Hematopoietic multipotent progenitor cell (in vitro differentiated cells): ENCODE measurements at regions not wholly inside any gene's neighbourhood (a gene's known extent, or its start where the extent isn't known, plus 50 kb on each side); places are given as distances from the start of the nearest gene placed in this dataset.
"Not testable (repeated sequence)": the region's sequence is repeated elsewhere in the genome, so short reads cannot be mapped to it uniquely, and the experiment has no call there.

ENCODE experiments used
- DNase-seq, 3 donors: peaks; one replicate each; pipeline ENCODE4 v3.0.0-alpha.2; 2011 to 2015; ENCODE audit warnings: low read depth in 2 of 3, low spot score in 2 of 3

DNA sequence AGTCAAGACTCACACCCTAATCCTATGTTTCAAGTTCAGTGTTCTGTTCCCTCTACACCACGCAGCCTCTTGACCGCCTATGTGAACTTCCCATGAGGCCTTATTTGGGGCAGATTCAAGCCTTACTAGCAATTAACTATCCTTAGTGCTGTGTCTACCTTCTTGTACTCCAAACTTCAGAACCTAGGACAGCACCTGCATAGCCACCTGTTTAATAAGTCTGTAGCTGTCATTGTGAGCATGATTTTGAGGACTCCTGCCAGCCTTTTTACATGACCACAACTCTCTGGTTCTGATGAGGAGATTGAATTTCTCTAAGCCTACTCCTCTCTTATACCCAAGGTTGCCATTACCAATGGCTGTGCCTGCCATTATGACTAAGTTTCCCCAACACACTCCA lies 50.8 kb upstream of the PCSK1 start:
- DNase-seq: peak in 2 of 3 donors; percentile 8 to 47

DNA sequence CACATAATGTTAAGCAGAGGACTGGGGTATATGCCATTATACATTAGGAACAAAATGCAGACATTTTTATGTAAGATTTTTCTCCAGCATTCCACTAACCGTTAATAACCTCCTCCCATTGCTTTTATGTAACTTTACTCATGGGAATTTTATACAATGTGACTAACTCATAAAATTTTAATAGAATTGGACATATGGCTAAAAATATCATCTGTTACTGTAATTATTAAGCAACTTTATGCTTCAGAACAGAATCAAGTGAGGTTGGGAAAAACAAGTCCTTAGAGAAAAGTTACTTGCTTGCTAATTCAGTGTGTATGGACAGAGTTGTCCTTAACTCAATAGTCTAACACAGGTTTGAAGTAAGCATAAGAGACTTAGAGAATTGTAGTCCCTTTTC lies 54.8 kb upstream of the PCSK1 start:
- DNase-seq: no peak

DNA sequence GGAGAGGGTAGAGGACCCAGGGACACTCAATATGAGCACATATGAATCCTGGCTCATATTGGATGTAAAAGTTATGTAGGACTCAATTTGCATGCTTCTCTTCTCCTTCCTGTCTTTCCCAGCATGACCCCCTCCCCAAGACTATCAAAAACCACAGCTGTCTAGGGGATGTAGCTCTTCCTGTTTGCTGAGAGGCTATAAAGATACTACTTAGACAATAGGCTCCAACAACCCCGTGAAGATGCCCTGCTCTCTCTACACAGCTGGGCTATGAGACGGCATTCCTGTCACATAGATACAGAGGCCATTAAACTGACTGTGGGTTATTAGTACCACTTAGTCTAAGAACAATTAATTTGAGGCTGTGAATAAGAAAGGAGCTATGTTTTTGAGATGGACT lies 56.5 kb upstream of the PCSK1 start:
- no peak for DNase-seq

DNA sequence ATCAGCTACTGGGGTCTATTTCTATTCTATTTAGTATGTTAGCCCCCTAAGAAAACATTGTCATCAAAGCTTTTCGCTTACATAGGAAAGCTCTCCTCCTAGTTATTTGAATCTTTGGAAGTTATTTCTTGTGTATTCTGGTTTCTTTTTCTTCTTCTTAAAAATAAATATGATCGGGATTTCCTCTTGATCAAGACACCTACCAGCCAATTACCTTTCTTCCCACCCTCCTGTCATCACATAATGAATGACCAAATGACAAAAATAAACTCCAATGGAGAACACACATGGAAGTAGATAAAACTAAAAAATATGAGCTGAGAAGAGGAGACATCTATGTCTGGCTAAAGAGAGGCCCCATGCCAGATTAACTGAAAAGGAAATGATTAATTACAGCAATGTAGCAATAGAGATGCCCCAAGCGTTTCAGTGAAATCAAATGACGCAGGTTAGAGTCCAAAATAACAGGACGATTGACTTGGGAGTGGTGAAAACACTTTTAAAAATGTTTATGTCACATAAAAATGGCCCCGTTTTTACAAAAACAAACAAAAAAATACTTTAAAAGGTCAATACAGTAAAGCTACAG lies 59.5 kb upstream of the PCSK1 start:
- no peak for DNase-seq

DNA sequence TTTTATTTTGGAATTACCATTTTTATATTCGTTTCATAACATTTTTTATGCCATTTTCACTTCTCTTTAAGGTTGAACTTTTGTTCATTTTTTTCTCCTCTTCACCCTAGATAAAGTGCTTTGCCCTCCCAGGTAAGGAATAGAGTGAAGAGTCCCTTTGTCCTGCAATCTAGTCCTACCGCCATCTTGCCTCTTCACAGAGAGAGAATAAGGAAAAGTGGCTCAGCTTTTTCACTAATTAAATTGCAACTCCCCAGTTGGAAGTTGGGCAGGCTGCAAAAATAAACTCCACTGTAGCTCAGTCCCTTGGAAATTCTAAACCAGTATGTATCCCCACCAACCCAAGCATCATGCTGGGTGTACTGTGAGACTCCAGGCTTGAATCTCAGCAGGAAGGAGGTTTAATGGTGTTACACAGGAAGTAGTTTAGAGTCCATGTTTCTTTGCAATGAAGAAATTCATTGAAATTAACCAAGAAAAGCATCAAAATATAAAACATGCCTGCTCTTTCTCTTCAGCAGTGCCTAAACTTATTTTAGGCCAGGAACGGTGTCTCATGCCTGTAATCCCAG lies 60.3 kb upstream of the PCSK1 start:
- no peak for DNase-seq

DNA sequence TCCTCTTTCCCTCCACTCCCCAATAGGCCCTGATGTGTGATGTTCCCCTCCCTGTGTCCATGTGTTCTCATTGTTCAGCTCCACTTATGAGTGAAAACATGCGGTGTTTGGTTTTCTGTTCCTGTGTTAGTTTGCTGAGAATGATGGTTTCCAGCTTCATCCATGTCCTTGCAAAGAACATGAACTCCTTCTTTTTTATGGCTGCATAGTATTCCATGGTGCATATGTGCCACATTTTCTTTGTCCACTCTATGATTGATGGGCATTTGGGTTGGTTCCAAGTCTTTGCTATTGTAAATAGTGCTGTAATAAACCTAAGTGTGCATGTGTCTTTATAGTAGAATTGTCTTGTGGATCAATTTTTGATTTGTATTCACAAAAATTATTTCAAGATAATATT lies 62.4 kb upstream of the PCSK1 start:
- not testable (repeated sequence) for DNase-seq

DNA sequence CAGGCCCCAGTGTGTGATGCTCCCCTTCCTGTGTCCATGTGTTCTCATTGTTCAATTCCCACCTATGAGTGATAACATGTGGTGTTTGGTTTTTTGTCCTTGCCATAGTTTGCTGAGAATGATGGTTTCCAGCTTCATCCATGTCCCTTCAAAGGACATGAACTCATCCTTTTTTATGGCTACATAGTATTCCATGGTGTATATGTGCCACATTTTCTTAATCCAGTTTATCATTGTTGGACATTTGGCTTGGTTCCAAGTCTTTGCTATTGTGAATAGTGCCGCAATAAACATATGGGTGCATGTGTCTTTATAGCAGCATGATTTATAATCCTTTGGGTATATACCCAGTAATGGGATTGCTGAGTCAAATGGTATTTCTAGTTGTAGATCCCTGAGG lies 64.0 kb upstream of the PCSK1 start:
- not testable (repeated sequence) for DNase-seq

DNA sequence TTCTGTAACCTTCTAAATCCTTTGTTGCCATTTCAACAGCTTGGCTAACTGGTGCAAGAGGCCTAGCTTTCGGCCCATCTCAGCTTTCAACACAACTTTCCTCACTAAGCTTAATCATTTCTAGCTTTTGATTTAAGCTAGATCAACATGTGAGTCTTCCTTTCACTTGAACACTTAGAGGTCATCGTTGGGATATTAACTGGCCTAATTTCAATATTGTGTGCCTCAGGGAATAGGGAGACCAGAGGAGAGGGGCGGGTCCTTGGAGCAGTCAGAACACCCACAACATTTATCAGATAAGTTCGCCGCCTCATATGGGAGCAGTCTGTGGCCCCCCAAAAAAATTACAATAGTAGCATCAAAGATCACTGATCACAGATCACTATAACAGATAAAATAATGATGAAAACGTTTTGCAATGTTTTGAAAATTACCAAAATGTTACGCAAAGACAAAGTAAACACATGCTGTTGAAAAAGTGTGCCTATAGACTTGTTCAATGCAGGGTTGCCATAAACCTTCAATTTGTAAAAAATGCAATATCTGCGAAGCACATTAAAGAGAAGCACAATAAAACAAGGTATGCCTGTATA lies 66.8 kb upstream of the PCSK1 start:
- no peak for DNase-seq

DNA sequence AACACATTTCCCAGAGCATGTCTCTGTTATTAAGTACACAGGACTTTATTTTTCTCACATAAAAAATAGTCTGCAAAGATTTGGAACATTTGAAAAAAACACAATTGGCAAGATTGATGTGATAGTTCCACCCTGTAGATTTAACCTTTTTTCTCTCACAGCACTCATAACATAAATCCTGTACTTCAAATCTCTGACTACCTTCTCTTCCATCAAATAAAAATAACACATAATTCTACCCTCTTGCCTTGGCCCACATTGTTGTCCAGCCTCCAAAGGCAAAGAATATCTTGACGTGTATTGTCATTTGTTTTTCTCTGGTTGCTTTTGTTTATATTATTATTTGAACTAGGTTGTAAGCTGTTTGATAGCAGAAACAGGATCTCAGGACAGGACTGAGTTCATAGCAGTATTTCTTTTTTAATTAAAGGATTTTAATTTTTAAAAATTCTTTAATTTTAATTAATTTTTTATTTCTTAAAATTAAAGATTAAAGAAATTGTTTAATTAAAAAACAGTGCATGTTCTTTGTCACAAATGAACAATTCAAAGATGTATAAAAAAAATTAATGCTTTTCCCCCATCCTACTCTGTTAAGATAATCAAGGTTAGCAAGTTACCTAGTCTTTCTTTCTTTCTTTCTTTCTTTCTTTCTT lies 69.1 kb upstream of the PCSK1 start:
- no peak for DNase-seq

DNA sequence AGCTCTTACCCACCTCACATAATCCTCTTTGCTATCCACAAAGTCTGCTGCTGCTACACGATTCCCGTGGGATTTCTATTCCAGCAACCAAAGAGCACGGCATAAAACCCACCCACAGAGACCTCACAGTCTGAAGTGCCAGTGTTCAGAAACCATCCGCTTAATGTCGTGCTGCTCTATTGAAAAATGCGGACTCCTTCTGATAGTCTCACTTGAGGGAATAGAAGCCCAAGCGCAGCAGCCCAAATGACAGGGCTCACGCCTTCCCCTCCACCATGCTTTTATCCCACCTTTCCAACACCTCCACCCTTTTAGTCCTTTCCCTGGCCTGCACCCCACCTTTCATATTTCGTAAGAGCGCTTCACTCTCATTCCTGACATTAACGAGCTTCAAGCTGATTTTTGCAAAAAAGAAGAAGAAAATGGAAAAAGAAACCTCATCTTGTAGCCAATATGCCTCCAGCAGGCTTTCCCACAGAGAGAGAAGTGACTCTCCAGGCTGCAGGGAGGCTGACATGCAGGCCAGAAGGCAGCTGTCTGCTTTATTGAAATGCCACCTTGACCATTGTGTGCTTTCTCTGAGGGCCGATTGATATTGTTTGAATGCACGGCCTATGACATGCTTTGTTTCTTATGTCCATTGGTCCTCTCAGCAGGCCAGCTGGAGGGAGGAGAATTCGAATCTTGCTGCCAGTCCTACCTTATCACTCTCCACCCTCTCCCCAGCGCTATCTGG lies 70.6 kb upstream of the PCSK1 start:
- no peak for DNase-seq

DNA sequence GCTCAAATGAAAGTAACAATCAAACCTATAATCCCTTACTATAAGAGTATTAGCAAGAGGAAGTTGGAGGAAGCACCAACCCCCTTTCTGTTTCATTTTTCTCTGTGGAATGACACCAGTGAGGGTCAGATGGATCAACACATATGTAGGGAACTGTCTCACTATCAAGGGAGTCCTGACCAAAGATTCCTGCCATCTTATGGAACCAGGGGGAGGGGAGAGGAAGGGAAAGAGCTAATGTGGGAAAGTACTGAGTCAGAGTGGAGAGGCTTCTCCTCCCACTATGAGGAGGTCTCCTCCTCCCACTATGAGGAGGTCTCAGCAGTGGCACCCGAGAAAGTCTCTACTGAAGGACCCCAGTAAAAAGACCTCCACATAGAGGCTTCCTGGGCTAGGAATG lies 73.3 kb upstream of the PCSK1 start:
- DNase-seq: no peak

DNA sequence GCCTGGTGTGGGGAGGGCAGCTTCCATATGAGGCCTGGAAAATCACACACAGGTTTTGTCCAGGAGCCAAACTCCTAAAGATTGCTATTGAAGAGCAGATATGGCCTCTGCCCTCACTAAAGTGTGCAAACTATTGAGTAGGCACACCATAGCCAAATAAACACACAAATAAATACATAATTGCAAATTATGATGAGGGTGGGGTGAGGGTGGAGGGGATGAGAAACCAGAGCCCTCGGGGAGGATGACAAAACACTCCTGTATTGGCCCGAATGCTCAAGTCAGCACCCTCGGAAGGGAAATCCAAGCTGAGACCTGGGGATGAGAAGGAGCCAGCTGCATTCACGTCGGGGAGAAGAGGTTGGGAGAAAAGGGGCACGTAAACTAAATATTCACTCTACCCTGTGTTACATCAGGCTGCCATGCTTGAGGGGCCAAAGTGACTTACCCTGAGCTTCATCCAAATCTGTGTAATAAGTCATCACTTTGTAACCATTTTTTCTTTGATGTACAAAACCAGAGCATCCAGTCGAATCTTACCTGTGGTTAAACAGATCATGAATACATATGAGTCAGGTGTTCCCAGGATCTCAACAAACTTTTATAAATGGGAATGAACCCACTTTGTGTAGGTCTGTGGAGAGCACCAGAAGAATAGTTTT lies 73.9 kb upstream of the PCSK1 start:
- no peak for DNase-seq

DNA sequence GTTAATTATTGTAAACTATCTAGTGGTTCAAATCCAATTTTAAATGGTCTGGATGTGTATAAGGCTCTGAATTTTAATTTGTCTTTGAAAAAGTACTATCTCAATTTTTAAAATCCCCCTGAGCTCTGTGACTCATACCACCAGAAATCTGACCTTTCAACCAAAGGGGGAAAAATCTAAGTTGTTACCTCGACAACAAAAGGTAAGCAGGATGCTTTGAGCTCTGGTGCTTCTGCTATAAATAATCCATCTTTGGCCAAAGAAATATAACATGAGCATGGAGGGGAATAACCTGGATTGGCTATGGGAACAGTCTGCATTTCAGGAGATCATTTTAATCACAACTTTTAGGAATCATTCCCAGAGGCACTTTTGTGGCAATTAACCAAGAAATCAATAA lies 76.3 kb upstream of the PCSK1 start:
- no peak for DNase-seq

DNA sequence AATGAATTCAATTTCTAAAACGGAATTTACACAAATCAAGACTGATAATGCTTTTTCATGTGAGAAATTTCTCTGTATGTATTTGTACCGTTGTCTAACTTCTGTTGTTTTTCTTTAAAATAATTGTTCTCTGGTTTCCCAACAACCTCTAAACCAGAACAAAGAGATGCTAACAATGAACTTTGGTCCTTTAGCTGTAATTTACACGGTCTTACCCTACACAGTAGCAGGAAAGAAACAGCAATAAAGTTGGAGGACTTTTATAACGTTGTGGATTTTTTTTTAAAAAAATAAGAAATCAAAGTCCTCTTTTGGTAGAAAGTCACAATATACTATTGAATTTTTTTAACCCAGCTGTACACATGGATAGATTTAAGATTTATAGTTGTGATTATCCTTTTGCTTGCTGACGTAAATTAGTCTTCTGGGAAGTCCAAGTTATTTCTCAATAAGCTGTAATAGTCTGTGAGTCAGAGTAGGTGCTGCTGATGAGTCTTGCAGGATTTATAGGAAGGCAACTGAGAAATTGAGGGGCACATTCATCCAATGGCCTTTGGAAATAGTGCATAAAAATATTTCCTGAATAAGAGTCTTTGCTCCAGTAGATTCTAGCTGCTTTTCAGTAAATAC lies 76.8 kb upstream of the PCSK1 start:
- DNase-seq: no peak

DNA sequence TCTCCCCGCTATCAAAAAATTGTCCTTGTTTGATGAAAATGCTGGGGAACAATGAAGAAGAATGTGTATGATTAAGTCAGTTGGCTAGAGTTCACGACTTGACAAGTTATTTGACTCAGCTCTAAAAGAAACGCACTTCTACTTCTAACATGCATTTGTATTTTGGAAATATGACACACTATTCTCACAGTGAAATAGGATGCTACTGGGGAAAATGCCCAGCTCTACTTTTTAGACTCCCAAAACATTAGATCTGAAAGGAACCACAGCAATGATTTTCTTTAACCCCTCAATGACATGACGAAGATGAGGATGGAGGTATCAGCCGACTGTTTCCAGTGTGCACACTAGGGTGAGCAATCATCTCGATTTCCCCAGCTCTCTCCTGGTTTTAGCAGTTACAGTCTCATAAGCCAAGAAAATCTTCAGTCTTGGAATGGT lies 83.6 kb upstream of the PCSK1 start:
- DNase-seq: no peak

DNA sequence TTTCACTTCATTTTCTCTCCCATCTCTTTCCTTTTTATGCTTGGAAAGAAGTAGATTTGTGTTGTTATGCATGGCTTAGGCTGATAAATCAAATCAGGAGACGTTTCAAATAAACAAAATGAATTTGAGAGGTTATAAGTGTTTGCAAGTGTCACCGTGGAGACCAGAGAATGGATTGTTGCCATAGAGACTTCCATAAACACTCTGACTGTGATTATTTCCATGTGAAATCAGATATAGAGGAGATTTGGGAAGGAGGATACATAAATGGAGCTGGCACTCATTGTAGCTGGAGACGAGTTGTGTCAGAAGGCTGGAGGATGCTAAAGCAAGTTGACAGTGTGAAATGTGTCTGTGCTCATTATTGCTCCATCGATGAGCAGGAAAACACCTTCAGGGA lies 84.2 kb upstream of the PCSK1 start:
- no peak for DNase-seq

DNA sequence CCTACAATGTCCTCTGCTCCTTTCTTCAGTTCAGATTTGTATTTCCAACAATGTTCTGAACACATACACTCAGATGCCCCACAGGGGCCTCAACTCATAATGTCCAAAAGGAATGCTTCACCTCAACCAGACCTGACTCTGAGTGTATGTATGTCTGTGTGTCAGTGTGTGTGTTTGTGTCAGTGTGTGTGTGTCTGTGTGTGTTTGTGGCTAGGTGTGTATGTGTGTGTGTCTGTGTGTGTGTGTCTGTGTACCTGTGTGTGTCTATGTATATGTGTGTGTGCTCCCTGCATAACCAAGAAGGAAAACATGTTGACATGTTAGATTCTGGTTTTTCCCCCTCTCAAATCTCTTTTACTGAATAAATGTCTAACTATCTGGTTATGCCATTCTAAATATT lies 87.3 kb upstream of the PCSK1 start:
- DNase-seq: no peak

DNA sequence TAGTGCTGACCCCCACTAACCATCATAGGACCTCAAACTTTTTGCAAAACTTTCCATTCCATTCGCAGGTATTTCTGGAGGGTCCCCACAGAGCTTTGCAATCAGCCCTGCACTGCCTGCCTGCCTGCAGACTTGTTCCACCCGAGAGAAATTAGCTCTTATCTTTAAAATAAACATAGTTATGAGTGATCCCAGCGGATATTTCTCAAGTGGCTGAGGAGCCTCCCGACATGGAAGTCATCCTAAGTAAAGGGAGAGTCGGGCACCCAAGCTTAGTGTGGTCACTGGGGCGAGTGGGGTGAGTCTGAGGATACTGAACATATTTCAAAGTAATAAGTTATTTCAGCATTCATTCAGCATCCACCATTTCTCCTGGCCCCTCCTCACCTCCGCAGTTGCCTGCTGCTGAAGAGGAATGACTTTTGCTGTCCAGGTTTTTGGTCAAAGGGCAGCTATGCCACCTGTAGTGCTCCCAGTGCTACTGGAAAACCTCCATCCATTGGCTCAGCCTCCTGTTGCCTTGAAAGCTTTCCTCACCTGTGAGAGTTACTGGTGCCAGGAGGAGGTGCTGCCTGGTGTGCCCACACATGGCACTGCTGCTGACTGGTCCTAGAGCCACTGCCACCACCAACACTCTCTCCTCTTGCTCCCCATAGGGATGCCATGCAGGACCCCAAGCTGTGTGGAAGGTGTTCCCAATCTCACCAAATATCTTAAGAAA lies 89.7 kb upstream of the PCSK1 start:
- DNase-seq: no peak

DNA sequence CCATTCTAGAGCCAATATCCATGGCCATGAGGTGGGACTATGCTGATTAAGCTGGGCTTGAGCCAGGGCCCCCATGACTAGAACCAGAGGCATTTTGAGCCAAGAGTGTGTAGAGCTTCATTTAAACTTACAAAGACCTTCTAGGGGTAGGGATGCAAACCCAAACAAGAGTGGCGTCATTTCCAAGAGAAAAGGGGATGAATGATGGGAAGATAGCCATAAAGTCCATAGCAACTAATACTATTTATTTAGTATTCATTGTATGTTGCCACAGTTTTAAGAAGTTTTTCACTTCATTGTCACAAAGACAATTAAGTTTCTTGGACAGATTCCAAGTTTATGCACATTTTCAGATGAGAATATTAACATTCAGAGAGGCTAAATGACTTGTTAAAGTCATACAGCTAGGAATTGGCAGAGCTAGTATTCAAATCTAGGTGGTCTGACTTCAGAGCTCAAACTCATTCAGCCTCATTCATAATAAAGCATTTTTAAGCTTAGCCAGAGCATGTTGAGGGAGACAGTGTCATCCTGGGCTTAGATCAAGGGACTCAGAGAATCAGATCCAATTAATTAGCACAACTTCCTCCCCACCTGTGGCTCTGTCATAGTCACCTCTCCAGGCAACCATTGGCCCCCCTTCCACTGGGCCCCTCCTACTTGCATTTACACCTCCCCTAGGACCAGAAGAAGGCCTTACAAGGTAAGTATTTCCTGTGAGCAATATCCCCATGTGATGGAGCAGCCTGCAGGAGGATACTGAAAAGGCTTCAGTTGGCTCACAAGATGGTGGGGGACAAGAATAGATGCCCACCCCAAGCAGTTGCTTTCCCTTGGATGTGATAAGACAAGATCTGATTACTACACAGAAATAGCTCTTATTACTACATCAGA lies 95.0 kb upstream of the PCSK1 start:
- no peak for DNase-seq
